PFSK-1 (cell line): ENCODE measurements at regions not wholly inside any gene's neighbourhood (a gene's known extent, or its start where the extent isn't known, plus 50 kb on each side); places are given as distances from the start of the nearest gene placed in this dataset.

Experiments
- FOXP2 ChIP-seq: optimal IDR thresholded peaks from 2 replicates; pipeline ENCODE3; 2011; ENCODE audit warnings: borderline replicate concordance, control low read depth, inconsistent platforms; ENCODE audit not compliant: insufficient read depth; ENCODE audit errors: extremely low read length, extremely low read depth
- POLR2AphosphoS5 ChIP-seq: IDR thresholded peaks from 2 replicates; pipeline ENCODE4 v1.6.1; 2012; ENCODE audit warnings: low read depth, mild to moderate bottlenecking, control low read depth, low read length, moderate library complexity
- REST ChIP-seq, 2 experiments: IDR thresholded peaks; 2 replicates each; pipeline versions ENCODE4 v1.6.1 to v1.8.0; 2011 to 2012; ENCODE audit warnings: low read depth in 2 of 2, low read length in 2 of 2, control low read depth in 1 of 2, inconsistent platforms in 1 of 2, mild to moderate bottlenecking in 1 of 2, moderate library complexity in 1 of 2; ENCODE audit not compliant: insufficient read depth in 1 of 2
- SIN3A ChIP-seq: IDR thresholded peaks from 2 replicates; pipeline ENCODE4 v1.6.1; 2012; ENCODE audit warnings: mild to moderate bottlenecking, low read length, moderate library complexity, borderline replicate concordance; ENCODE audit not compliant: insufficient read depth
- TAF1 ChIP-seq: IDR thresholded peaks from 2 replicates; pipeline ENCODE4 v1.6.1; 2012; ENCODE audit warnings: low read length, control low read depth, borderline replicate concordance; ENCODE audit not compliant: insufficient read depth

GRCh38 chr19:27776524-27776923 lies 1436.4 kb downstream of the UQCRFS1 start:
- TF ChIP-seq POLR2AphosphoS5 (no peak), TAF1 (no peak), FOXP2 (no peak), REST (IDR thresholded peaks at IDR 0.05; ENCODE audit: insufficient read depth in 1 of 2, low read depth in 2 of 2, low read length in 2 of 2) (no peak), SIN3A (no peak)

GRCh38 chr19:27776020-27776419 lies 1436.9 kb downstream of the UQCRFS1 start:
- TF ChIP-seq SIN3A (no peak), TAF1 (no peak), REST (IDR thresholded peaks at IDR 0.05; ENCODE audit: insufficient read depth in 1 of 2, low read depth in 2 of 2, low read length in 2 of 2) (no peak), FOXP2 (no peak), POLR2AphosphoS5 (no peak)

- no peak for TF ChIP-seq POLR2AphosphoS5
- TF ChIP-seq TAF1 = no peak
- no peak for TF ChIP-seq REST (IDR thresholded peaks at IDR 0.05; ENCODE audit: insufficient read depth in 1 of 2, low read depth in 2 of 2, low read length in 2 of 2)
- TF ChIP-seq FOXP2 = no peak
- no peak for TF ChIP-seq SIN3A
Measured at GRCh38 chr19:27775395-27775794, 1437.6 kb downstream of the UQCRFS1 start.

GRCh38 chr19:27774827-27775226 lies 1438.1 kb downstream of the UQCRFS1 start:
- no peak for TF ChIP-seq FOXP2
- no peak for TF ChIP-seq TAF1
- TF ChIP-seq SIN3A = no peak
- TF ChIP-seq REST (IDR thresholded peaks at IDR 0.05; ENCODE audit: insufficient read depth in 1 of 2, low read depth in 2 of 2, low read length in 2 of 2) = no peak
- TF ChIP-seq POLR2AphosphoS5 = no peak

GRCh38 chr19:27774337-27774736 lies 1438.6 kb downstream of the UQCRFS1 start:
- TF ChIP-seq TAF1 (no peak), FOXP2 (no peak), POLR2AphosphoS5 (no peak), REST (IDR thresholded peaks at IDR 0.05; ENCODE audit: insufficient read depth in 1 of 2, low read depth in 2 of 2, low read length in 2 of 2) (no peak), SIN3A (no peak)
